GM12874 (cell line): ENCODE measurements at regions not wholly inside any gene's neighbourhood (a gene's known extent, or its start where the extent isn't known, plus 50 kb on each side); places are given as distances from the start of the nearest gene placed in this dataset.

ENCODE experiments used
- TF ChIP-seq, protein P1 (sequence below): IDR thresholded peaks from 2 replicates; pipeline ENCODE4 v1.5.1; 2011; ENCODE audit warnings: low read depth, mild to moderate bottlenecking, control low read depth, low read length, moderate library complexity; ENCODE audit not compliant: insufficient read depth

DNA sequence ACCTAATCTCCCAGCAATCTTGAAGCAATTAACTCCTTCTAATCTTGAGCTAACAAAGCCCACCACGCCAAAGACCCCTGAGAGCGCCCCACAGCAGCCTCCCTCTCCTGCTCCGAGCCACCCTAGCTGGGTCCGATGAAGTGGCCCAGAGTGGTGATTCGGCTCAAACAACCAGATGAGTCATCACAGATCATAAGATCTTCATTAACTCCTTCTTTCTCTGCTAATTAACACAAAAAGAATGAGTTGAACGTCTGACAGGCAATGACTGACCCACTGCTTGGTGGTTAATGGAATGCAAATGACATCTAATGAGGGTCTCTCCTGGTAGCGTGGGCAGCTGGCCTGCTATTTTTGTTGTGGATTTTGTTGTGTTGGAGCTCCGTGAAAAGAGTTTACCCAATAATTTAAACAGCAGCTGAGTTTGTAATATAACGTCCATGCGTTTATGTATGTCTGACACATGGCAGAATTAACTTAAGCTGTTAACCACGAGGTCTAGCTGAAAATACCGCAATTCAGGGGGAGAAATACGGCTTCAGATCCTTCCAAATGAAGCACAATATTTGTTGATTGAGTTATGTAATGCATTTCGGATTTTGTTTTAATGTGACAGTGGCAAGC lies 161.4 kb downstream of the RAB11FIP2 start:
- TF ChIP-seq, protein P1, sequence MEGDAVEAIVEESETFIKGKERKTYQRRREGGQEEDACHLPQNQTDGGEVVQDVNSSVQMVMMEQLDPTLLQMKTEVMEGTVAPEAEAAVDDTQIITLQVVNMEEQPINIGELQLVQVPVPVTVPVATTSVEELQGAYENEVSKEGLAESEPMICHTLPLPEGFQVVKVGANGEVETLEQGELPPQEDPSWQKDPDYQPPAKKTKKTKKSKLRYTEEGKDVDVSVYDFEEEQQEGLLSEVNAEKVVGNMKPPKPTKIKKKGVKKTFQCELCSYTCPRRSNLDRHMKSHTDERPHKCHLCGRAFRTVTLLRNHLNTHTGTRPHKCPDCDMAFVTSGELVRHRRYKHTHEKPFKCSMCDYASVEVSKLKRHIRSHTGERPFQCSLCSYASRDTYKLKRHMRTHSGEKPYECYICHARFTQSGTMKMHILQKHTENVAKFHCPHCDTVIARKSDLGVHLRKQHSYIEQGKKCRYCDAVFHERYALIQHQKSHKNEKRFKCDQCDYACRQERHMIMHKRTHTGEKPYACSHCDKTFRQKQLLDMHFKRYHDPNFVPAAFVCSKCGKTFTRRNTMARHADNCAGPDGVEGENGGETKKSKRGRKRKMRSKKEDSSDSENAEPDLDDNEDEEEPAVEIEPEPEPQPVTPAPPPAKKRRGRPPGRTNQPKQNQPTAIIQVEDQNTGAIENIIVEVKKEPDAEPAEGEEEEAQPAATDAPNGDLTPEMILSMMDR = no peak

- TF ChIP-seq, protein P1 = no peak
Measured at GRCh38 chr10:117886766-117887165, 160.0 kb downstream of the RAB11FIP2 start.

DNA sequence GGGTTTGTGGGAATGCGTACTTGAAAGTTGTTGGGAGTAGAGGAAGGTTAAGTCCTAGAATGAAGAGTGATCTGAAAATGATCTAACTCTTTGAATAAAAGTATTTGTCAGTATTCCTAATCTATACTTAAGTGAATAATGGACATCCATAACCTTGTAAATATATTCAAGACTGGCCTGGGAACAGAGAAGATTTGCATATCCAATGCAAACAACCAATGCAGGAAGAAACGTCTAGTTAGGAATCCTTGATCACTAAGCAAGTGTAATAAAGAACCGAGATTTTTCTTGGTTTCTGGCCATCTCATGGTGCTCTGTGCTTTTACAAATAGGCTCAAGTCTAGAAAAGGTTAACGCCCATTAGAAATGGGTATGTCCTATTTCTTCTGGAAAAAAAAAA lies 157.1 kb downstream of the RAB11FIP2 start:
- TF ChIP-seq, protein P1 = no peak

- TF ChIP-seq, protein P1 = no peak
Measured at GRCh38 chr10:117892681-117893220, 154.0 kb downstream of the RAB11FIP2 start.

GRCh38 chr10:117894339-117894738 lies 152.4 kb downstream of the RAB11FIP2 start:
- TF ChIP-seq, protein P1 = no peak

GRCh38 chr10:117896517-117896916 lies 150.2 kb downstream of the RAB11FIP2 start:
- TF ChIP-seq, protein P1 = no peak

GRCh38 chr10:117899181-117899683 lies 147.5 kb downstream of the RAB11FIP2 start:
- TF ChIP-seq, protein P1 = no peak
